DOHH2 (cell line): ENCODE measurements at regions not wholly inside any gene's neighbourhood (a gene's known extent, or its start where the extent isn't known, plus 50 kb on each side); places are given as distances from the start of the nearest gene placed in this dataset.

Experiments used
- EZH2phosphoT487 ChIP-seq: fragments of 200-600 bp; sonication (generic); IDR thresholded peaks from 2 replicates; pipeline ENCODE4 v1.6.1; 2017; ENCODE audit warnings: borderline replicate concordance, mild to moderate bottlenecking, antibody characterized with exemption, low read length, moderate library complexity, mixed read lengths
- TF ChIP-seq, protein P1 (sequence below): fragments of 200-600 bp; sonication (generic); IDR thresholded peaks from one replicate; pipeline ENCODE4 v1.5.1; 2014; ENCODE audit warnings: antibody characterized with exemption, mild to moderate bottlenecking, low read depth, low read length; ENCODE audit not compliant: poor library complexity, severe bottlenecking

DNA sequence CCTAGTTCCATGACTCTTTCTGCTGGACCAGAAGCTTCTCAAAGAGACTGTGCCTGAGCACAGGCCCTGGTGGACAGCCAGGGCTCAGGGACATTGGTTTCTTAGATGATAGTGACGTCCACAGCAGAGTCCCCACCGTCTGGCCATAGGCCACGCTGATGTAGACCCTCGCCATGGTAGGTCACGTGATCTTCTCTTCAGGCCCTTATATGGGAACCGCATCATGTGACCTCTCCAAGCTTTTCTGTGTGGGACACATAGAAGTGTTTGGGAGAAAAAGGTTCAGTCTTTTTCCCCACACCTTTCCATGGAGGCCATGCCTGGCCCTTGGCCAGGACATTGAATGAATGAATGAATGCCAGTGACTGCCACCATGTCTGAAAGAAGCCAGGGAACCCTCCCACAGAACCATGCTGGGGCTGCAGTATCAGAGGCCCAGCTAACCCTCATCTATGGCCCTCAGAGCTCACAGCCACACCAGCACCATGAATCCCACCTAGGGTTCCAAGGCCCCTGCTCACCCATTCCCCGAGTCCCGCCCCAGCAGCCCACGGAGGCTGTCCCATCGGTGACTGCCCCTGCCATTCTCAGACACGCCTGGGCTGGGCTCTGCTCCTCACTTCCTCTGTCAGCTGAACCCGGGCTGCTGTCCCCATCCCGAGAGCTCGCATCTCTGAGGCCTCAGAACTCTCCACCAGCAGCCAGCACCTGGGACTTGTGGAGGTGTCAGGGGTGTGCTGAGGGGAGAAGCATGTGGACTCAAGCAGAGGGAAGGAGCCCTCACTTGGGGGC lies 292.1 kb downstream of the ADGRD1 start:
- TF ChIP-seq, protein P1, sequence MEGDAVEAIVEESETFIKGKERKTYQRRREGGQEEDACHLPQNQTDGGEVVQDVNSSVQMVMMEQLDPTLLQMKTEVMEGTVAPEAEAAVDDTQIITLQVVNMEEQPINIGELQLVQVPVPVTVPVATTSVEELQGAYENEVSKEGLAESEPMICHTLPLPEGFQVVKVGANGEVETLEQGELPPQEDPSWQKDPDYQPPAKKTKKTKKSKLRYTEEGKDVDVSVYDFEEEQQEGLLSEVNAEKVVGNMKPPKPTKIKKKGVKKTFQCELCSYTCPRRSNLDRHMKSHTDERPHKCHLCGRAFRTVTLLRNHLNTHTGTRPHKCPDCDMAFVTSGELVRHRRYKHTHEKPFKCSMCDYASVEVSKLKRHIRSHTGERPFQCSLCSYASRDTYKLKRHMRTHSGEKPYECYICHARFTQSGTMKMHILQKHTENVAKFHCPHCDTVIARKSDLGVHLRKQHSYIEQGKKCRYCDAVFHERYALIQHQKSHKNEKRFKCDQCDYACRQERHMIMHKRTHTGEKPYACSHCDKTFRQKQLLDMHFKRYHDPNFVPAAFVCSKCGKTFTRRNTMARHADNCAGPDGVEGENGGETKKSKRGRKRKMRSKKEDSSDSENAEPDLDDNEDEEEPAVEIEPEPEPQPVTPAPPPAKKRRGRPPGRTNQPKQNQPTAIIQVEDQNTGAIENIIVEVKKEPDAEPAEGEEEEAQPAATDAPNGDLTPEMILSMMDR, result no peak
- TF ChIP-seq EZH2phosphoT487, result no peak
